NCI-H460 (cell line): ENCODE measurements at regions not wholly inside any gene's neighbourhood (a gene's known extent, or its start where the extent isn't known, plus 50 kb on each side); places are given as distances from the start of the nearest gene placed in this dataset.
A peak's percentile ranks its signal among the peaks of the same experiment; 100 is the strongest.

Experiments used
- DNase-seq: peaks from one replicate; pipeline ENCODE4 v3.0.0-alpha.2; 2016; ENCODE audit warnings: low read depth; ENCODE audit errors: extremely low read depth

GRCh38 chr22:27185760-27186302 is 528.4 kb downstream of the MIAT start:
- no peak for DNase-seq

- DNase-seq: no peak
Measured at GRCh38 chr22:27186643-27187042, 529.3 kb downstream of the MIAT start.

- DNase-seq: no peak
Measured at GRCh38 chr22:27192135-27192829, 534.9 kb downstream of the MIAT start.

GRCh38 chr22:27193215-27193614 is 535.8 kb downstream of the MIAT start:
- no peak for DNase-seq

GRCh38 chr22:27193636-27194035 is 536.2 kb downstream of the MIAT start:
- DNase-seq: no peak

GRCh38 chr22:27194096-27194748 is 536.8 kb downstream of the MIAT start:
- DNase-seq: peak; percentile 22

- DNase-seq: no peak
Measured at GRCh38 chr22:27195094-27195493, 537.7 kb downstream of the MIAT start.

GRCh38 chr22:27195494-27195893 is 538.1 kb downstream of the MIAT start:
- no peak for DNase-seq

- no peak for DNase-seq
Measured at GRCh38 chr22:27196606-27197005, 539.2 kb downstream of the MIAT start.

- no peak for DNase-seq
Measured at GRCh38 chr22:27197052-27197451, 539.7 kb downstream of the MIAT start.

- no peak for DNase-seq
Measured at GRCh38 chr22:27197618-27198017, 540.2 kb downstream of the MIAT start.

- no peak for DNase-seq
Measured at GRCh38 chr22:27198518-27199035, 541.2 kb downstream of the MIAT start.

- no peak for DNase-seq
Measured at GRCh38 chr22:27199354-27199753, 542.0 kb downstream of the MIAT start.

GRCh38 chr22:27201276-27201675 is 543.9 kb downstream of the MIAT start:
- DNase-seq: no peak

GRCh38 chr22:27201741-27202140 is 544.4 kb downstream of the MIAT start:
- no peak for DNase-seq

- no peak for DNase-seq
Measured at GRCh38 chr22:27203276-27203660, 545.9 kb downstream of the MIAT start.

- DNase-seq: no peak
Measured at GRCh38 chr22:27204280-27204679, 546.9 kb downstream of the MIAT start.

- no peak for DNase-seq
Measured at GRCh38 chr22:27204817-27205216, 547.4 kb downstream of the MIAT start.

- no peak for DNase-seq
Measured at GRCh38 chr22:27205492-27206373, 548.3 kb downstream of the MIAT start.

- DNase-seq: no peak
Measured at GRCh38 chr22:27206374-27207133, 549.2 kb downstream of the MIAT start.
